ENCODE measurements at regions not wholly inside any gene's neighbourhood (a gene's known extent, or its start where the extent isn't known, plus 50 kb on each side); places are given as distances from the start of the nearest gene placed in this dataset.
"Not testable (repeated sequence)": the region's sequence is repeated elsewhere in the genome, so short reads cannot be mapped to it uniquely, and the experiment has no call there.

DNA sequence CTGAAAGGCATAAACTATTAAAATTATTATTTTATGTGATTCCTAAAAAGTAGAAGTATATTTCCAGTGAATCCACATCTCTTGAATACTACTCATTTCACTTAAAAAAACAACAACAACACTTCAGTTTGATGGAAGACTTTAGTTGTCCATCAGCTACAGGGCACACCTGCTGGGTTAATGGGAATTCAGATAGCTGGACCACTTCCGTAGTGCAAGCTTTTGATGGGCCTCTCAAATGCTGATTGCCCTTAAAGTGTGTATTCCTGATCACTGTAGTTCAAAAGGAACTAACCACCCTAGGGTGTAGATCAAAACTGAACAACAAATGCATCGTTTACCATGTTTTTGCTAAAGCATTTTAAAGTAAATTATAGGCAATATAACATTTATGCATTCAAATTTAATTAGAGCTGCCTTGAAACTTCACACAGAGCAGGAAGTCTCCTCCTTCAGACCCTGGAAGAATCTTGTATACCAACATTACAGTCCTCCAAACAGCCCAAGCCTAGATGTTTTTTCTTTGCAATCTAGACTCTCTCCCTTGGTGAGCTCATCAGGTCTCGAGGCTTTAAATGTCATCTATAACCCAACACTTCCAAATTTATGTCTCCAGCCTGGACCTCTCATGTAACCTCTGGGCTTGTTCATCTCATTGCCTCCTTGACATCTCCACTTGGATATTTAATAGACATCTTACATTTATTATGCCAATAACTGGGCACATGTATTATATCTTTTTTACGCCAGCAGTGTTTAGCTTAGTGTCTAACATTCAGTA lies 510.1 kb upstream of the SLC39A10 start:
- no peak for DNase-seq

DNA sequence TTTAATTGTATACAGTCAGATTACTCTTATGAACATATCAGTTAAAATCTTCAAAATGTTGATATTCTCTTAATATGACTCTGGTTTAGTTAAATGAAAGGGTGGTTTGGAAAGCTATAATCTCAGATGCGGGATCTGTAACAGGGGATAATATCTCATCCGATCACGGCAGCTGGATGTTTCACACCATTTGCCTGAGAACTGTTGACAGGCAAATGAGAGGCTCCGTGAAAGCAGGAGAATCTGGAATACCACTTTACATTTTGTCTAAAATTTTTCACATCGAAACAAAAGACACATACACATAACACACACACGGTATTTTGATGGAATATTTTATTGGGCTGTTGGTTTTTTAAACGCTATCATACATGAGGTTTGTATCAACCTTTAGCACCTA lies 518.6 kb upstream of the SLC39A10 start:
- no peak for DNase-seq

GRCh38 chr2:195125889-195126288 lies 531.1 kb upstream of the SLC39A10 start:
- not testable (repeated sequence) for DNase-seq

GRCh38 chr2:195124391-195125079 lies 532.5 kb upstream of the SLC39A10 start:
- DNase-seq: no peak

DNA sequence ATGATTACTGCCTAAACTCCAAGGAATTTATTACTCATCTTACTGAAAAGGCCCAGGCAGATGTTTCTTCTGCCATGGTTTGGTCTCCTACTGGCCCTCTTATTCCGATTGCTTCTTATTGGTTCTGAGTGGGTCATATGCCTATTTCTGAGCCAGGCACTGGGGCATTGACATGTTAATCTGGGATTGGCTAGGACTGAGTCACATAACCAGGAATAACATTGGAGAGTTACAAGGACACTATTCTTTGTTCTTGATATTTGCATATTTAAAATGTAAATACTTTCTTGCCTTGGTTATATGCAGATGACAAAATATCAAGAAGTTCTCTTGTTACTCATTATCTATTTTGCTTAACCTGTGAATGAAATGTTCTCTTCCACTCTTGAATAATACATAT lies 534.4 kb upstream of the SLC39A10 start:
- no peak for DNase-seq

GRCh38 chr2:195121341-195121740 lies 535.7 kb upstream of the SLC39A10 start:
- no peak for DNase-seq

GRCh38 chr2:195119231-195119630 lies 537.8 kb upstream of the SLC39A10 start:
- DNase-seq: no peak

DNA sequence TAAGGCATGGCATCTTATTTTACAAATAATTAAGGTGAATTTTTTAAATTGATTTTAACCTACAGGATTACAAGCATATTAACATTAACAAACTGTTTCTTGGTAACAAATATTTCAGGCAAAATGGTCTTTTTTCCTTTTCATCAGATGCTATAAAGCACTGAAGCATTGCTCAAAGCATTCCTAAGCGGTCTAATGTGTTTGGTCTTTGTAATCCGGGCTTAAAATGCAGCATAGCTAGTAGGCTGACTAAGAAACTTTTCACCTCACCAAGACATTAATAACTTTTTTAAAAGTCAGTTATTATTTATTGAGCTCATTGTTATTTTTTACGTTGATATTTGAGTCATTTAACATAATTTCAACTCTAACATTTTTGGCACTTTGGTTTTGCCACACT lies 538.8 kb upstream of the SLC39A10 start:
- DNase-seq: no peak

GRCh38 chr2:195117011-195117410 lies 540.0 kb upstream of the SLC39A10 start:
- DNase-seq: no peak

DNA sequence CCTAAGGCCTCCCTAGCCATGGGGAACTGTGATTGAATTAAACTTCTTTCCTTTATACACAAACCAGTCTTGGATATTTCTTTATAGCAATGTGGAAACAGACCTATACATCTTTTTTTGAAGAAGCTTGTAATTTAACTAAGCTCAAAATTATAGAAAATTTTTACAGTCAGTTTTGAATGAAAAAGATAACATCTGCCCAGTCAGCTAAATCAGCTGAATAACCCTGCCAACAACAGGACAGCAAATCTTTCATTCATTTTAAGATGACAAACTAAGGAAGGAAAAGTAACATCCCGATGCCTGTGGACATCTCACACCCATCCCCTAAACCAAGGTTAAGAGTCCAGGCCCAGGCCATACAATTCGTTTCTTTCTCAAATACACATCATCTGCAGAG lies 541.3 kb upstream of the SLC39A10 start:
- no peak for DNase-seq

DNA sequence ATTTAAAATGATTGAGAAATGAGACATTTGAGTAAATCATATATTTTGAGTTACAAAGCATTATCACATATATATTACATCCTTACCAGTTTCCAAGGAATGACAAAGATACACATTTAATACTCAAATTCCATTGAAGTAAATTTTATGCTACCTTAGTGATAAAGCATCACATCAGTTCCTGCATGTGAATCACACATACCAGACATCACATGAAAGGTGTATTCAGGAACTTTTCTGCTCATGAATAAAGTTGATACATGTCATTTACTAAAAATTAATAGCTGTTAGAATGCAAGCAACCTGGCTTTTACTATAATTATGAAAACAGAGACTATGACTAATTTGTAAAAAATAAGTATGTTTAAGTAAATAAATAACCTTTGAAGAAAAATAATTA lies 548.8 kb upstream of the SLC39A10 start:
- DNase-seq: no peak

GRCh38 chr2:195106681-195107380 lies 550.2 kb upstream of the SLC39A10 start:
- DNase-seq: no peak

- DNase-seq: no peak
Measured at GRCh38 chr2:195105581-195105980, 551.4 kb upstream of the SLC39A10 start.

DNA sequence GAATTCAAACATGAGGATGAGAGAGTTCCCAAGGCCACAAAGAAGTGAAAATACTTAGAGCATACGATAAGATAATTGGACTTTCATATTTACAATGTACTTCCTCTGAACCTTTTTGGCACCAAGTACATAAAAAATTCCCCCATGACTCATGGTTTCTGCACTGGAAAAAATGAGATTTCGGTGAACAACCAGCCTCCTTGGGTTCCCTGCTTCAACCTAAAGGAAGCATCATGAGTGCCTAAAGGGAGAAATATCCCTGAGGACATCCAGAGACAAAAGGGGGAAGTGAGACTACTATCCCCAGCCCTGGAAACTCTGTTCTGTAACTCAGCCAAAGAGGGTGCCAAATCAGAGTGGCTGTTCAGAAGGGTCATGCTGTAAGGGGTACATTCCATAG lies 562.7 kb upstream of the SLC39A10 start:
- DNase-seq: no peak

GRCh38 chr2:195092341-195092740 lies 564.7 kb upstream of the SLC39A10 start:
- no peak for DNase-seq

DNA sequence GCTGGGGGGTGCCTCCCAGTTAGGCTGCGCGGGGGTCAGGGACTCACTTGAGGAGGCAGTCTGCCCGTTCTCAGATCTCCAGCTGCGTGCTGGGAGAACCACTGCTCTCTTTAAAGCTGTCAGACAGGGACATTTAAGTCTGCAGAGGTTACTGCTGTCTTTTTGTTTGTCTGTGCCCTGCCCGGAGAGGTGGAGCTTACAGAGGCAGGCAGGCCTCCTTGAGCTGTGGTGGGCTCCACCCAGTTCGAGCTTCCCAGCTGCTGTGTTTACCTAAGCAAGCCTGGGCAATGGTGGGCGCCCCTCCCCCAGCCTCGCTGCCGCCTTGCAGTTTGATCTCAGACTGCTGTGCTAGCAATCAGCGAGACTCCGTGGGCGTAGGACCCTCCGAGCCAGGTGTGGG lies 584.2 kb upstream of the SLC39A10 start:
- DNase-seq: not testable (repeated sequence)

- no peak for DNase-seq
Measured at GRCh38 chr2:195057001-195057400, 600.0 kb upstream of the SLC39A10 start.

DNA sequence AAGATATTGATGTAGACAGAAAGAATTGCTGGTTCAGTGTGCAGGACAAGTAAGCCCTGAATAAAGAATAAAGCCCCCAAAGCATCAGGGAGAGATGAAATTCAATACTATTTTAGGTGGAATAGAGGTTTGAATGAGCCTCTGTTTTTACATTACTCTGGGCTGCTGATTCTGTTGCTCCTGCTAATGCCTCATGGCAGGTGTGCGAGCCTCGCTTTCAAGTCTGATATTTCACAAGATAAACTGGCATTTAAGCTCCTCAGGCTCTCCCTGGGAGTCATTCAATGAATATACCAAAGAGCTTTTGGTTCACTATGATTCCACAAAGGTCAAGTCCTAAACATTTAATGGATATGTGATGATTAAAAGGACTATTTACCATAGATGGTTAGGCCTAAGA lies 601.0 kb upstream of the SLC39A10 start:
- DNase-seq: no peak

DNA sequence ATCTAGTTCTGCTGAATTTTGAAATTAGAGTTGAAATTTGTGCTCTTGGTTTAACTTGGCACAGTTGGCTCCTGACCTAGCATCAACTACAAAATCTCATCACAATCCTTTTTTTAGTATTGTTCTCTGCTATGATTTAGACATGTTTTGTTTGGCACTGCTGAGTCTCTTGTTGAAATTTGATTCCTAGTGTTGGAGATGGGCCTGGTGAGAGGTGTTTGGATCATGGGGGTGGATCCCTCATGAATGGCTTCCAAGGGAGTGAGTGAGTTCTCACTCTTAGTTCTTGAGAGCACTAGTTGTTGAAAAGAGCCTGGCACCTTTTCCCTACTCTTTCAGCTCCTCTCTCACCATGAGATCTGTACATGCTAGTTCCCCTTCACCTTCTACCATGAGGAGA lies 605.6 kb upstream of the SLC39A10 start:
- no peak for DNase-seq

DNA sequence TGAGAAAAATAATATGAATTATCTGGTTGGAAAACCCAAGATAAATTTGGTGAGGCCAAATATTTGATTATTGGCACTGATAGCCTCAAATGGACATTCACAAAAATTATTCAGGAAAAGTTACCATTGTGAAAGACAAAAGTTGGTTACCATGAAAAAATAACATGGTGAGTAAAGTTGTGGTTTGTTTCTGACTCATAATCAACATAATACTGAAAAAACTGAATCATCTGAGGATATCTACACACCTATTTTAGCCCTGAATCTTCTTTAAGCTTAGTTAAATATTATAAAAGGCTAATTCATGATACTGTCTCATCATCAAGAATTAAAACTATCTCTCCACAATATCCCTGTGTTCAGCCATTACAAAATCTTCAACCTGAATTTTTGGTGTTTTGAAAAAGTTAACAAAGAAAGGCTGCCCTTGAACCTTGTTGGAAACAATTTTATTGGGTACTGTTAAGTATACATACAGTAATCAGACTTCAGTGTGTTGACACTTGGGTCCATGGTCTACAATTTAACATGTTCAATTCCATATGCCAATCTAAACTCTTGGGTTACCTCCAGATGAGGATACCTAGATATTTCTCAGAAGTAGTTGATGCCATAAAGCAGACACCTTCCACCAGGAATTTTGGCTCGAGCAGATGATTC lies 607.5 kb upstream of the SLC39A10 start:
- no peak for DNase-seq

GRCh38 chr2:195047955-195048354 lies 609.1 kb upstream of the SLC39A10 start:
- DNase-seq: no peak

- DNase-seq: no peak
Measured at GRCh38 chr2:195044801-195045200, 612.2 kb upstream of the SLC39A10 start.

DNA sequence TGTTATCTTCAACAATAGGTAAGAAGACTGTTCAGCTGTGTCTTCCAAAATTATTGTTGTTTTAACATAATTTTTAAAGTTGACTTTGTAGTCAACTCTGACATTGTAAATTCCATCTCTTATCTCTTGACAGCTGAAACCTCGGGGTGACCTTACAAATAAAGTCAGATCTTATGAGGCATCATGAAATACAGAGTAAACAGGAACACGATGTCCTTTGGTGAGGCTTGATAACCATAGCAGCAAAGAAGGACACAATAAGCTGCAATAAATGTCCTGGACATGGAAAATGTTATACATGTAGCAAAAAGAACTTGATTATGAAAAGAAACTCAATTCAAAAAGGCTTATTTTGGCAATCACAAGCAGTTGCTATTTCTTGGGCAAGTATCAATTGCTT lies 618.9 kb upstream of the SLC39A10 start:
- DNase-seq: no peak
